T-helper 2 cell treated with Interferon-gamma antibody and Interleukin-4, amounts not matched to agents 5 μg/mL and 100 μg/mL, for 36 hours (primary cell): ENCODE measurements at regions not wholly inside any gene's neighbourhood (a gene's known extent, or its start where the extent isn't known, plus 50 kb on each side); places are given as distances from the start of the nearest gene placed in this dataset.

ENCODE experiments used
- DNase-seq: peaks from one replicate; pipeline ENCODE4 v3.0.0; 2021; ENCODE audit warnings: low spot score
- H3K27ac Mint-ChIP-seq: one replicate; pipeline ENCODE4 v1.8.0; 2021; ENCODE audit warnings: mild to moderate bottlenecking, mixed read lengths
- H3K27me3 Mint-ChIP-seq: one replicate; pipeline ENCODE4 v1.8.0; 2021; ENCODE audit warnings: low read depth, mixed read lengths
- H3K36me3 Mint-ChIP-seq: one replicate; pipeline ENCODE4 v1.8.0; 2021; ENCODE audit warnings: low read depth, mixed read lengths
- H3K4me1 Mint-ChIP-seq: one replicate; pipeline ENCODE4 v1.8.0; 2021; ENCODE audit warnings: low read depth, mixed read lengths
- H3K4me3 Mint-ChIP-seq: one replicate; pipeline ENCODE4 v1.8.0; 2022; ENCODE audit warnings: mild to moderate bottlenecking, moderate library complexity, mixed read lengths
- H3K9me3 Mint-ChIP-seq: one replicate; pipeline ENCODE4 v1.8.0; 2021; ENCODE audit warnings: mixed read lengths

DNA sequence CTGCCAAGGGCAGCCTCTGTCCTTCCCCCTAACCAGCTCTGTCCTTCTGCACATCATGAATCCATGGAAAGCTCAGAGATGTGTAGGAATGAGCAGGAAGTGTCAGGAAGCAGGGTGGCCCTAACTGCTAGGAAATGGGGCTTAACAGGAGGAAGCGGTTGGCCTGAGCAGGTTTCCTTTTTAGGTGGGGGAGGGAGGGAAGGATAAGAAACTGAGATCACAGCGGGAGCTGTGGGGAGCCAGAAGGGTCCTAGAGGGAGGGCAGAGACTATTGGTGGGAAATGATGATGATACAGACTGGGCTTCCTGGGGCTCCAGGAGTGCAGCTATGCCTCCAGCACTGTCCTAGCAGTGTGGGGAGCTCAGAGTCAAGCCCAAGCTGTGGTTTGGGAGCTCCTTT, 182.0 kb downstream of the SH3BP4 start:
- Mint-ChIP-seq H3K27ac (no peak overlapping the region), H3K4me1 (peaks cover 2% of the 10 kb centered on the region), H3K4me3 (no peak overlapping the region), H3K9me3 (no peaks in the 10 kb centered on the region), H3K27me3 (peaks cover 10% of the 10 kb centered on the region), H3K36me3 (no peaks in the 10 kb centered on the region)
- DNase-seq = no peak

DNA sequence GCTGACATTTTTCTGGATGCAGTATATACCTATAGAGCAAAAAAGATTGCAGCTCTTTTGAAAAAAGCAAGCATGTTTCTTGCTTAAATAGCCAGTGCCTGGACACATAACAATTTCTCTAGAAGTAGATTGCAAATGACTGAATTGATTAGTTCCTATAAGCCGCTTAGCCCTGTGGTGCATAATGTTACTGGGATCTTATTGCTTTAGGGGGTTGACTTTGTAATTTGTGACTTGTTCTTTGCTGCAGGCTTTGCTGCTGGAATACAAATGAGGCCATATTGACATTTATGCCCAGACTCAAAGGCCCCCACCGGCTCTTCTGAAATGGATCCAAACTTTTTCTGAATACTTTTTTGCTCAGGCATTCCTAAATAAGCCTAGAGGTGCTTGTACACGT, 182.6 kb downstream of the SH3BP4 start:
- H3K4me3 Mint-ChIP-seq = no peak overlapping the region
- H3K36me3 Mint-ChIP-seq = no peaks in the 10 kb centered on the region
- no peak for DNase-seq
- H3K4me1 Mint-ChIP-seq = peaks cover 2% of the 10 kb centered on the region
- H3K9me3 Mint-ChIP-seq = no peaks in the 10 kb centered on the region
- no peak overlapping the region for H3K27ac Mint-ChIP-seq
- peaks cover 10% of the 10 kb centered on the region for H3K27me3 Mint-ChIP-seq

DNA sequence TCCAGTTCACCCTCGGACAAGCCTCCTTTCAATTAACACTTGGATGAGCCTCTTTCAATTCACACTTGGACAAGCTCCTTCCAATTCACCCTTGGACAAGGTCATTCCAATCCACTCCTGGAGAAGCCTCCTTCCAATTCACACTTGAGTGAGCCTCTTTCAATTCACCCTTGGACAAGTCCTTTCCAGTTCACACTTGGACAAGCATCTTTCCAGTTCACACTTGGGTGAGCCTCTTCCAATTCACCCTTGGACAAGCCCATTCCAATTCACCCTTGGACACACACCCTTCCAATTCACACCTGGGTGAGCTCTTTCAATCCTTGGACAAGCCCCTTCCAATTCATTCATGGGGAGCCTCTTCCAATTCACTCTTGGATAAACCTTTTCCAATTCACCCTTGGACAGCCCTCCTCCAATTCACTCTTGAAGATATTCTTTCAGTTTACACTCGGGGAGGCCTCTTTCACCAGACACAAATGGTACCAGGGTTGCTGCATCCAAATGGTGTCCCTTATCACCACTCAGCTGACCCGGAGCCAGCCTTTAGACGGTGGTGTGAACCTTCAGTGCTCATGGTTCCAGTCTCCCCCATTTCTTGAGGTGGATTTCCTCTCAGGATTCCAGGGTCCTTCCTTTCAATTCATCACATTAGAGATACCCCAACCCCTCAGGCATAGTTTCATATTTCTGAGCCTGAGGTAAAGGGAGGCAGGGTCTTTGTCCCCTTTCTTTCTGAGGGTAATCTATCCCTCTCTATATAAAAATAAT, 183.6 kb downstream of the SH3BP4 start:
- no peak overlapping the region for H3K27ac Mint-ChIP-seq
- no peaks in the 10 kb centered on the region for H3K9me3 Mint-ChIP-seq

DNA sequence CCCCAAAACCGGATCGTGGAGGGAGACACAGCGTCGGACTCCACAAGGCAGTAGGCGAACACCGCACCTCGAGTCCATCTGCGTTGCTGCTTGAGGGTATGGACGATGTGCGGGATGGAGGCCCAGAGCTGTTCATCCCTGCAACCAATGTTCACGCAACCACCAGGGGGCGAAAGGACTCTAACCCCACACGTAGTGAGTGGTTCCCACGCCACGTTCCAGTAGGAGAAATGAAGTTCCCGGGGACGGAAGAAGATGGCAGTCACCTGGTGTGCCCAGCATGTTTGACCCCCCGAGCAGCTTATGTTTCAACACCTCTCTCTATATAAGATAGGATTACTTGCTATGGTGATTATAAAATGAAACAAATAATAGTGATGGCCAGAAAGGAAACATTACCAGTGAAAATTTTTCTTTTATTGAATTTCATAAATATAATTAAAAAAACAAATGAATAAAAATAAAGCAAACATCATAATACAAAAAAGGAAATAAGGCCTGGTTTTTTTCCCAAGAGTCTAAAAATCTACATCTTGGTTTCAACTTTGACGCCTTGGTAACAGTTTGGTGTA, 184.3 kb downstream of the SH3BP4 start:
- Mint-ChIP-seq H3K27ac (no peak overlapping the region), H3K4me1 (peaks cover 2% of the 10 kb centered on the region), H3K4me3 (no peak overlapping the region), H3K27me3 (peaks cover 10% of the 10 kb centered on the region), H3K9me3 (no peaks in the 10 kb centered on the region), H3K36me3 (no peaks in the 10 kb centered on the region)
- DNase-seq = no peak

More for the DNA sequence above, 183.6 kb downstream of the SH3BP4 start:
- peaks cover 10% of the 10 kb centered on the region for H3K27me3 Mint-ChIP-seq
- H3K4me3 Mint-ChIP-seq = no peak overlapping the region
- no peaks in the 10 kb centered on the region for H3K36me3 Mint-ChIP-seq
- peaks cover 2% of the 10 kb centered on the region for H3K4me1 Mint-ChIP-seq
- DNase-seq = no peak

DNA sequence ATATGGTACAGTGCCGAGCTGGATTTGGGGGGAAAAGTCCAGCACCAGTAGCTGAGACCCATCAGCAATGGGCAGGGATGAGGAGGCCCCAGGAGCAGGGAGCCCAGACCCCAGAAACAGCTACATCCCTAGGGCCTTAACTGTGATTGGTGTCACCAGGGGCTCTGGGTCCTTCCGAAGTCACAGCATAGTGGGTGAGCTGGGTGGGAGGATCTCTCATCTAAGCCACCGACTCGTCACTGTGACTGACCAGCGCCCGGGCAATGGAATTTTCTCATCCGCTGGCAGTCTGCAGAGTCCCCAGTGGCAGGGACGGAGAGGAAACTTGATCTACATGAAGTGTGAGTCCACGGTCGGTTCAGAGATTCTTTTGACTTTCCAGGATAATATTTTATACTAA, 186.5 kb downstream of the SH3BP4 start:
- Mint-ChIP-seq H3K4me3 (no peak overlapping the region), H3K27ac (no peak overlapping the region), H3K27me3 (peaks cover 10% of the 10 kb centered on the region), H3K36me3 (no peaks in the 10 kb centered on the region), H3K9me3 (no peaks in the 10 kb centered on the region), H3K4me1 (peaks cover 2% of the 10 kb centered on the region)
- DNase-seq = no peak

DNA sequence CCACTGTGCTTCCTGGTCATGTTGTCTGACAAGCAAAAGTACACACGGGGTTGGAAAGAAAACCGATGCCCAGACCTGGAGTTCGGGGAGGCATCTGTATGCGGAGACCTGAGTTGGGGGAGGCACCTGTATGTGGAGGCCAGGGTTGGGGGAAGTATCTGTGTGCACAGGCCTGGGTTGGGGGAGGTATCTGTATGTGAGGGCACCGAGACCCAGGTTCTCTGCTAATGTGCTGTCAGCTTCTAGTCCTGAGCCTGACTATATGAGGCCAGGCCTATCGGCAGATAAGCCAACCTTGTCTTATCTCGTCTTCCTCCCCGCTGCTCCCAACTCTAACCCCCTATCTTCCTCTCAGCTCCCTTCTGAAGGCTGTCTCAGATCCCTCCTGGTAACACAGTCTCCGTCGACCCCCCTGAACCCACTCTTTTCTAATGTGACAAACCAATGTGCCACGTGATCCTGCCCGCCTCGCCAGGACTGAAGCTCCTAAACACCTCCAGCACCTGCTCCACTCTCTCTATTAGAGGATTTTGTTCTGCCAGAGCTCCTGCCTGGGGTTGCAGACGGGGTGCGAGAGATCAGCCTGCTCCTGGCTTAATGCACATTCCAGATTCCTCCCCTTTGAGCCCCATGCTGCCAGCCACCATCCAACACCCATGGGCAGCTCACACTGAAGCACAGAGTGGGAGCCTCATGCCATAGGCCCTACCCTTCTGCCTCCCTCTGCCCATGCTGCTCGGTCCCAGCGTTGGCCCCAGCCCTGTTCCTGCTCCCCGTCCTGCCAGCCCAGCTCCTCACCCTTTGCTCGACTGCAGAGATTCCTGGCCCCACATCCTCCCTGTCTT, 188.4 kb downstream of the SH3BP4 start:
- peaks cover 2% of the 10 kb centered on the region for H3K4me1 Mint-ChIP-seq
- H3K4me3 Mint-ChIP-seq = no peak overlapping the region
- no peaks in the 10 kb centered on the region for H3K9me3 Mint-ChIP-seq
- no peak overlapping the region for H3K27ac Mint-ChIP-seq
- no peak for DNase-seq
- peaks cover 5% of the 10 kb centered on the region for H3K27me3 Mint-ChIP-seq
- H3K36me3 Mint-ChIP-seq = no peaks in the 10 kb centered on the region

DNA sequence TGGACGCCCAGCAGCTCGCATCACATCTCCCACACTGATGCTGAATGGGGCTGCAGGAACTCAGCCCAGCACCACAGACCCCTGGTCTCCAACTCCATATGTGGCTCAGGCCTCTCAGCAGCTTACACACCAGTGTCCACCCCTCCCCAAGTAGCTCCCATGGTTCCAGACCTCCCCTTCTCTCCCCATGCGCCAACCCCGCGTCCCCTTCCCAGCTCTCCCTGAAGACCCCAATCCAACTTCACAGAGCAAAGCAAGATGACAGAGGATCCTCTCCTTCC, 188.9 kb downstream of the SH3BP4 start:
- Mint-ChIP-seq H3K27ac (no peak overlapping the region), H3K27me3 (peaks cover 3% of the 10 kb centered on the region), H3K4me3 (no peak overlapping the region), H3K4me1 (peaks cover 2% of the 10 kb centered on the region), H3K36me3 (no peaks in the 10 kb centered on the region), H3K9me3 (no peaks in the 10 kb centered on the region)
- DNase-seq = no peak

DNA sequence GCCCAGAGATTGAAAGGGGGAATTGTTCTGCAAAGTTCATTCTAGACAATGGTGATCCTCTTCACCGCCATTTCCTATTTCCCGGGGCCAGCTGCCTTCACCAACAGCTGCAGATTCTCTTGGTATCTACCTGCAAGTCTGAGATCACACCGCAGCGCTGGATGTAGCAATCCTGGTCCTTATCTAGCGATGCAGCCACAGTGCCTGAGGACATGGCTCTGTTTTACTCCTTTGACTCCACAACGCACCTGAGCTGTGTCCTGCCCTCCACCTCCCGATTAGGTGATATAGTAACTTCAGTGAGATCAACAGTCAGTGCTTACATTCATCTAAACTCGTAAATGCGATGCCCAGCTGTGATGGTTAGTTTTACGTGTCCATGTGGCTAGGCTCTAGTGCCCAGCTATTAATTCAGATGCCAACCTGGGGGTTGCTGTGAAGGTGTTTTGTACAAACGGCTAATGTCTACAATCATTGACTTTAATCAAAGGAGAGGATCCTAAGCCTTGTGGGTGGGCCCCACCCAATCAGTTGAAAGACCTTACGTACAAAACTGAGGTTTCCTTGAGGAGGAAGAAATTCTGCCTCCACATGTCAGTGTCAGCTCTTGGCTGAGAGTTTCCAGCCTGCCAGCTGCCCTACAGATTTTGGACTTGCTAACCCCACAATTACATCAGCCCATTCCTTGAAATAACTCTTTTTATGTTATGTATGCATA, 189.8 kb downstream of the SH3BP4 start:
- H3K4me1 Mint-ChIP-seq = no peaks in the 10 kb centered on the region
- no peak for DNase-seq
- no peak overlapping the region for H3K27ac Mint-ChIP-seq
- no peak overlapping the region for H3K4me3 Mint-ChIP-seq
- H3K9me3 Mint-ChIP-seq = no peaks in the 10 kb centered on the region
- H3K36me3 Mint-ChIP-seq = no peaks in the 10 kb centered on the region
- no peaks in the 10 kb centered on the region for H3K27me3 Mint-ChIP-seq

DNA sequence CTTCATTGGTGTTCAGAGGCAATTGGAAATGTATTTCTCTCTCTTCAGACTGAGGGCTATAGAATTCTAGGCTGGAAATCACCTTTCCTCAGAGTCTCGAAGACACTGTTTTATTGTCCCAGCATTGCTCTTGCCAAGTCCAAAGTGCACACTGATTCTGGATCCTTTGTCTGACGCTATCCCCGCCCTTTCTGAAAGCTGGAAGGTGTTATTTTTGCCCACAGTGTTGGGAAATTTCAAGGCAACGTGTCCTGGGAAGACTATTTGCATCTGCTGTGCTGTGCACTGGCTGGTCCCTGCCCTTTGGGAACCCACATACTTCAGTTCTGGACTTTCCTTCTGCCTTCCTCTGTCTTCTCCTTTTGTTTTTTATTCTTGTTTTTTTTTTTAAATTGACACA, 190.8 kb downstream of the SH3BP4 start:
- Mint-ChIP-seq H3K4me3 (no peak overlapping the region), H3K9me3 (no peaks in the 10 kb centered on the region), H3K27ac (no peak overlapping the region), H3K27me3 (no peaks in the 10 kb centered on the region), H3K36me3 (no peaks in the 10 kb centered on the region), H3K4me1 (no peaks in the 10 kb centered on the region)
- no peak for DNase-seq

DNA sequence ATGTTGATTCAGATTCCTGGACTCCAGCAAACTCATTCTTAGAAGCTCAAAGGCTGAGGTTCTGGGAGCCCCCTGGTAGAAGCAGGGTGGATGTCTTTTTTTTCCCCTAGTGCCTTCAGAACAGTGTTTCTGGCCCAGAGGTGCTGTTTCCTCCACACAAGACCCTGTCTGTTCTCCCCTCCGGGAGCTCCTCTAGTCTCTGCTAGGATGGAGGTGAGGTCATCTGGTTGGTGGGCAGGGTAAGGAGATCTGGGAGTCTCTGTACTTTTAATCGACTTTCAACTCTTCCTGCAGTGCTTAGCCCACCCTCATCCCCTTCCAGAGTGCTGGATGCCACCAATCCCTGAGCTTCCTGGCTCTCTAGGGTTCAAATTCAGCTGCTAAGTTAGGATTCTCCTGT, 192.0 kb downstream of the SH3BP4 start:
- no peaks in the 10 kb centered on the region for H3K4me1 Mint-ChIP-seq
- no peak overlapping the region for H3K27ac Mint-ChIP-seq
- H3K36me3 Mint-ChIP-seq = no peaks in the 10 kb centered on the region
- H3K27me3 Mint-ChIP-seq = no peaks in the 10 kb centered on the region
- no peak overlapping the region for H3K4me3 Mint-ChIP-seq
- H3K9me3 Mint-ChIP-seq = no peaks in the 10 kb centered on the region
- no peak for DNase-seq

DNA sequence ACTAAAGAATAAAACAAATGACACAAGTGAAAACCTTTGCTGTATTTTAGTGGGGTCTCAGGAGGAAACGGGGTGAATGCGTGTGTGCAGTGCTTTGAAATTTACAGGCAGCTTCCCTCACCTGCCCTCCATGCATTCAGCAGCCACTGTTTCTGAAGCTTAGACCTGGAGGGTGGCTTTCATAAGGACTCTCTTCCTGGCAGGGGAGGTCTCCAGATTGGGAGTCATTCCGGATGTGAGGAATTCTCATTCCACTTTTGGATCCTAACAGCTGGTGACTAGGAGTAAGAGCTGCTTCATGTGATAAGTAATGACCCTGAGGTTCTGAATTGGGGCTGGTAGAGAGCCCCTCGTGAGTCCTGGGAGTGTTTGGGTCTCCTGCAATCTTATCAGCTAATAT, 192.5 kb downstream of the SH3BP4 start:
- H3K4me3 Mint-ChIP-seq = no peak overlapping the region
- H3K27ac Mint-ChIP-seq = no peak overlapping the region
- no peaks in the 10 kb centered on the region for H3K4me1 Mint-ChIP-seq
- no peaks in the 10 kb centered on the region for H3K9me3 Mint-ChIP-seq
- DNase-seq = no peak
- H3K27me3 Mint-ChIP-seq = no peaks in the 10 kb centered on the region
- H3K36me3 Mint-ChIP-seq = no peaks in the 10 kb centered on the region

DNA sequence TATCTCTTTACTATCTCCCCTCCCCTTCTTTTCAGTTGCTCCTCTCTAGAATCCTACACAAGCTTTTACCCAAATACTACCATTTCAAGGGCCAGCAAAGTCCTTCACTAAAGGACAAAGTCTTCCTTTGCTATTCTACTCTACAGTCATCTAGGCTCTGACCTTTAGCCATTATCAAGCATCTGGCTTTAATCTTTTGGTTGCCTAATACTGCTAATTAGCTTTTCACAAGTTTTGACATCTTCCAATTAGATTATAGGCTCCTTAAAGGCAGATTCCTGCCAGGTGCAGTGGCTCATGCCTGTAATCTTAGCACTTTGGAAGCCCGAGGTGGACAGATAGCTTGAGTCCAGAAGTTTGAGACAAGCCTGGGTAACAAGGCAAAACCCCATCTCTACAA, 194.4 kb downstream of the SH3BP4 start:
- Mint-ChIP-seq H3K4me3 (no peak overlapping the region), H3K9me3 (no peaks in the 10 kb centered on the region), H3K27ac (no peak overlapping the region), H3K4me1 (no peaks in the 10 kb centered on the region), H3K36me3 (no peaks in the 10 kb centered on the region), H3K27me3 (peaks cover 4% of the 10 kb centered on the region)
- DNase-seq = no peak

DNA sequence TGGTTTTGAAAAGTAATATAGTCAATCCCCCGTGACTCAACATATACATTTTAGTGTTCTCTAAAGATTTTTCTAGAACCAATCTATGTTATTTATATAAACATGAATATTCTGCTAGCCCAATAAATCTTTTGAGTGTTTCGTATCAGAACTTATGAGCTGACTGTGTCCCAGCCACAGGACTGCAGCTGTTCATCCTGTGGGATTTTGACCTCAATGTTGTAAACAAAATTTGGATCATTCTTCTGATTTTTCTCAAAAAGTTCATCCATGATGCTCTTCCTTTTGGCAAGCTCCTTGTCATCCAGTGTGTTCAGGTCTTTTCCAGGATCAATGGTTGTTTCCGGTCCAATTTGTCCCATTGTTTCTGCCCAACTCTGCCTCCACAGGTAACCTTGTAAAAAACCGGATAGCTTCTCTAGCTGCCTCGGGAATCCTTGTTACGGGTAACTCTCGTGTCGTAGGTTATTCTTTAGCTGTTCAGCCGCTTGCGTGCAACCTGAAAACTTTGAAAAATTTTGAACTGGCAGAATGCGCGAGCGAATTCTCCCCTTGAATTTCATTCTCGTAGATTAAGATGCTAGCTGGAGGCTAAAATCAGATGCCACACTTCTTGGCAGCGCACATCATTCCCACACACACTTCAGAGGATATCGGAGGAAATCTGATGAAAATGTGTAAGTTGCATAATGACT, 195.2 kb downstream of the SH3BP4 start:
- DNase-seq = no peak
- no peaks in the 10 kb centered on the region for H3K4me1 Mint-ChIP-seq
- H3K9me3 Mint-ChIP-seq = no peaks in the 10 kb centered on the region
- no peaks in the 10 kb centered on the region for H3K36me3 Mint-ChIP-seq
- no peak overlapping the region for H3K27ac Mint-ChIP-seq
- no peak overlapping the region for H3K4me3 Mint-ChIP-seq
- H3K27me3 Mint-ChIP-seq = peaks cover 4% of the 10 kb centered on the region
